H1 (cell line): ENCODE measurements at regions not wholly inside any gene's neighbourhood (a gene's known extent, or its start where the extent isn't known, plus 50 kb on each side); places are given as distances from the start of the nearest gene placed in this dataset.

Experiments used
- CTCF ChIA-PET: fragments of 300-600 bp; sonication (Branson Sonifier 250); formaldehyde crosslinking; loops from one replicate; lab custom pipeline; 2021; ENCODE audit not compliant: partially characterized antibody; lab: Charles Lee
- POLR2A ChIA-PET: fragments of 300-600 bp; sonication (Branson Sonifier 250); formaldehyde crosslinking; loops from one replicate; lab custom pipeline; 2021; ENCODE audit warnings: inconsistent platforms; ENCODE audit not compliant: partially characterized antibody; lab: Charles Lee
- DNase-seq, 2 experiments: peaks; one replicate each; pipeline versions ENCODE4 v3.0.0 to v3.0.0-alpha.2; 2010 to 2022; ENCODE audit warnings: low spot score in 2 of 2, low read depth in 1 of 2, mixed read lengths in 1 of 2
- FAIRE-seq: peaks from 2 replicates; lab custom pipeline; 2011; peaks lifted over from hg19 to GRCh38; lab: Jason Lieb, UNC
- H2AFZ ChIP-seq: 2 replicates; pipeline ENCODE4 v1.8.1; 2012; ENCODE audit warnings: low read length, inconsistent platforms
- H2AK5ac ChIP-seq: 2 replicates; pipeline ENCODE4 v1.6.1; 2013; ENCODE audit warnings: low read depth, low read length
- H2BK120ac ChIP-seq: replicated peaks from 2 replicates; pipeline ENCODE3; 2013; ENCODE audit warnings: low read depth, low read length, inconsistent platforms
- H2BK12ac ChIP-seq: 2 replicates; pipeline ENCODE4 v1.6.1; 2013; ENCODE audit warnings: low read depth, low read length
- H2BK15ac ChIP-seq: 2 replicates; pipeline ENCODE4 v1.6.1; 2013; ENCODE audit warnings: low read length
- H2BK20ac ChIP-seq: 2 replicates; pipeline ENCODE4 v1.6.1; 2013; ENCODE audit warnings: low read length
- H2BK5ac ChIP-seq: 2 replicates; pipeline ENCODE4 v1.6.1; 2013; ENCODE audit warnings: low read depth, low read length
- H3K14ac ChIP-seq: 2 replicates; pipeline ENCODE4 v1.6.1; 2013; ENCODE audit warnings: inconsistent platforms; ENCODE audit not compliant: insufficient read length
- H3K18ac ChIP-seq: 2 replicates; pipeline ENCODE4 v1.6.1; 2013; ENCODE audit warnings: low read length; ENCODE audit errors: extremely low read depth
- H3K23ac ChIP-seq: 2 replicates; pipeline ENCODE4 v1.6.1; 2013; ENCODE audit warnings: inconsistent platforms; ENCODE audit not compliant: insufficient read length
- H3K23me2 ChIP-seq: 2 replicates; pipeline ENCODE4 v1.6.1; 2013; ENCODE audit warnings: low read depth, low read length
- H3K27ac ChIP-seq: 2 replicates; pipeline ENCODE4 v1.6.1; 2011; ENCODE audit warnings: low read depth, low read length, inconsistent platforms
- H3K27me3 ChIP-seq, 4 experiments: replicated peaks in 1 of 4; 1 replicate in 1 of 4; 2 replicates in 3 of 4; pipeline versions ENCODE4 v1.6.1 to v1.8.1; 2011 to 2013; ENCODE audit warnings: low read length in 3 of 4, mild to moderate bottlenecking in 3 of 4, inconsistent platforms in 2 of 4, mixed read lengths in 2 of 4, moderate library complexity in 1 of 4; ENCODE audit not compliant: control insufficient read depth in 3 of 4, insufficient read depth in 3 of 4; ENCODE audit errors: extremely low read depth in 1 of 4
- H3K36me3 ChIP-seq, 4 experiments: 2 replicates each; pipeline versions ENCODE4 v1.6.1 to v1.8.1; 2011 to 2013; ENCODE audit warnings: mild to moderate bottlenecking in 4 of 4, low read length in 3 of 4, moderate library complexity in 2 of 4, control low read depth in 1 of 4, inconsistent platforms in 1 of 4; ENCODE audit not compliant: insufficient read depth in 4 of 4, control insufficient read depth in 2 of 4
- H3K4ac ChIP-seq: replicated peaks from 2 replicates; pipeline ENCODE3; 2013; ENCODE audit warnings: low read length, low read depth, mixed read lengths, inconsistent platforms; ENCODE audit not compliant: insufficient read length
- H3K4me1 ChIP-seq, 4 experiments: replicated peaks in 1 of 4; 1 replicate in 1 of 4; 2 replicates in 3 of 4; pipeline versions ENCODE4 v1.6.1 to v1.8.1; 2011 to 2013; ENCODE audit warnings: low read length in 3 of 4, inconsistent platforms in 2 of 4, mixed read lengths in 1 of 4; ENCODE audit not compliant: insufficient read depth in 4 of 4, control insufficient read depth in 3 of 4
- H3K4me2 ChIP-seq, 2 experiments: 2 replicates each; pipeline versions ENCODE4 v1.6.1 to v1.8.1; 2011 to 2013; ENCODE audit warnings: low read depth in 2 of 2, low read length in 2 of 2, control low read depth in 1 of 2, inconsistent platforms in 1 of 2, mild to moderate bottlenecking in 1 of 2; ENCODE audit not compliant: insufficient read depth in 1 of 2
- H3K4me3 ChIP-seq, 4 experiments: fragments of 200-600, 300-600 bp in 1 of 4; sonication (generic), shearing (Covaris generic), sonication (Bioruptor Twin) in 1 of 4; 2 replicates each; pipeline versions ENCODE4 v1.5.1 to v1.8.1; 2011 to 2016; ENCODE audit warnings: low read length in 4 of 4, low read depth in 3 of 4, control low read depth in 2 of 4, inconsistent platforms in 2 of 4, mild to moderate bottlenecking in 2 of 4, mixed read lengths in 1 of 4, moderate library complexity in 1 of 4; ENCODE audit not compliant: insufficient read depth in 2 of 4; ENCODE audit errors: extremely low read depth in 1 of 4
- H3K56ac ChIP-seq: replicated peaks from 2 replicates; pipeline ENCODE3; 2013; ENCODE audit warnings: low read depth, mild to moderate bottlenecking, mixed read lengths, low read length, inconsistent platforms; ENCODE audit not compliant: insufficient read length
- H3K79me1 ChIP-seq: 2 replicates; pipeline ENCODE4 v1.6.1; 2013; ENCODE audit warnings: low read depth, low read length, control low read depth
- H3K79me2 ChIP-seq, 2 experiments: 2 replicates each; pipeline versions ENCODE4 v1.6.1 to v1.8.1; 2012 to 2013; ENCODE audit warnings: low read length in 2 of 2, mild to moderate bottlenecking in 2 of 2, inconsistent platforms in 1 of 2; ENCODE audit not compliant: insufficient read depth in 2 of 2, control insufficient read depth in 1 of 2
- H3K9ac ChIP-seq, 4 experiments: replicated peaks in 1 of 4; 1 replicate in 1 of 4; 2 replicates in 3 of 4; pipeline versions ENCODE4 v1.6.1 to v1.8.1; 2011 to 2013; ENCODE audit warnings: low read depth in 3 of 4, low read length in 3 of 4, control low read depth in 2 of 4, mild to moderate bottlenecking in 2 of 4, moderate library complexity in 2 of 4, inconsistent platforms in 1 of 4; ENCODE audit errors: extremely low read depth in 1 of 4
- H3K9me3 ChIP-seq, 2 experiments: 2 replicates each; pipeline versions ENCODE4 v1.6.1 to v1.8.1; 2012 to 2013; ENCODE audit warnings: mild to moderate bottlenecking in 2 of 2, moderate library complexity in 2 of 2, control low read depth in 1 of 2, inconsistent platforms in 1 of 2, low read depth in 1 of 2, low read length in 1 of 2, mixed read lengths in 1 of 2; ENCODE audit not compliant: insufficient read depth in 2 of 2
- H4K20me1 ChIP-seq, 2 experiments: replicated peaks in 1 of 2; 2 replicates each; pipeline versions ENCODE3 to v1.8.1; 2011 to 2013; ENCODE audit warnings: inconsistent platforms in 2 of 2, low read length in 2 of 2, mild to moderate bottlenecking in 1 of 2; ENCODE audit not compliant: insufficient read depth in 2 of 2, control insufficient read depth in 1 of 2
- H4K5ac ChIP-seq: 2 replicates; pipeline ENCODE4 v1.6.1; 2013; ENCODE audit warnings: low read length, low read depth, mixed read lengths, inconsistent platforms; ENCODE audit not compliant: insufficient read length
- H4K8ac ChIP-seq: 2 replicates; pipeline ENCODE4 v1.8.0; 2013; ENCODE audit warnings: mild to moderate bottlenecking, moderate library complexity, low read length, inconsistent platforms; ENCODE audit not compliant: insufficient read depth; ENCODE audit errors: extremely low read depth
- H4K91ac ChIP-seq: replicated peaks from 2 replicates; pipeline ENCODE3; 2013; ENCODE audit warnings: low read length, mixed read lengths, inconsistent platforms; ENCODE audit not compliant: insufficient read length
- BACH1 ChIP-seq: IDR thresholded peaks from 2 replicates; pipeline ENCODE4 v1.6.1; 2012; ENCODE audit warnings: low read length, improper control_type of control experiment
- CTCF ChIP-seq, 3 experiments: IDR thresholded peaks; 1 replicate in 2 of 3; 2 replicates in 1 of 3; pipeline versions ENCODE4 v1.5.1 to v1.6.1; 2011; ENCODE audit warnings: low read length in 3 of 3, mild to moderate bottlenecking in 3 of 3, inconsistent platforms in 2 of 3, low read depth in 1 of 3, moderate library complexity in 1 of 3; ENCODE audit not compliant: insufficient read depth in 1 of 3; ENCODE audit errors: control extremely low read depth in 1 of 3
- HDAC2 ChIP-seq, 2 experiments: fragments of 300-600 bp in 1 of 2; sonication (generic) in 1 of 2; IDR thresholded peaks; 2 replicates each; pipeline ENCODE4 v1.6.1; 2011 to 2012; ENCODE audit warnings: low read depth in 2 of 2, low read length in 2 of 2, mild to moderate bottlenecking in 2 of 2, moderate library complexity in 2 of 2, borderline replicate concordance in 1 of 2, inconsistent platforms in 1 of 2
- KDM1A ChIP-seq: fragments of 200-600, 300-600 bp; sonication (generic); IDR thresholded peaks from 2 replicates; pipeline ENCODE4 v1.7.1; 2016; ENCODE audit warnings: mild to moderate bottlenecking, low read length, borderline replicate concordance
- NRF1 ChIP-seq: IDR thresholded peaks from 2 replicates; pipeline ENCODE4 v1.6.1; 2011; ENCODE audit warnings: mild to moderate bottlenecking, low read depth, low read length, improper control_type of control experiment
- RAD21 ChIP-seq, 2 experiments: IDR thresholded peaks in 1 of 2; conservative IDR thresholded peaks in 1 of 2; 2 replicates each; pipeline ENCODE4 v1.6.1; 2011; ENCODE audit warnings: low read depth in 2 of 2, low read length in 2 of 2, improper control_type of control experiment in 1 of 2, inconsistent platforms in 1 of 2, mild to moderate bottlenecking in 1 of 2, moderate library complexity in 1 of 2
- RBBP5 ChIP-seq: IDR thresholded peaks from 2 replicates; pipeline ENCODE4 v1.7.1; 2012; ENCODE audit warnings: low read depth, mild to moderate bottlenecking, inconsistent platforms, low read length, moderate library complexity, borderline replicate concordance
- SP1 ChIP-seq: IDR thresholded peaks from 2 replicates; pipeline ENCODE4 v1.6.1; 2011; ENCODE audit warnings: low read depth, low read length
- TAF1 ChIP-seq: IDR thresholded peaks from 2 replicates; pipeline ENCODE4 v1.6.1; 2011; ENCODE audit warnings: mild to moderate bottlenecking, low read depth, low read length
- ZNF274 ChIP-seq: IDR thresholded peaks from 2 replicates; pipeline ENCODE4 v1.7.0; 2012; ENCODE audit warnings: low read length, borderline replicate concordance; ENCODE audit errors: extremely low read depth
- WGBS, 2 experiments: shearing (Covaris generic) in 1 of 2; methylation state at CpG; one replicate each; pipeline versions ENCODE4 v1.1.6 to v1.1.7; 2013 to 2015; ENCODE audit warnings: low lambda C conversion rate in 2 of 2, mixed read lengths in 2 of 2, inconsistent platforms in 1 of 2, low coverage in 1 of 2, missing lambda C conversion rate in 1 of 2; ENCODE audit not compliant: insufficient replicate concordance in 2 of 2, insufficient coverage in 1 of 2, insufficient read length in 1 of 2; ENCODE audit errors: extremely low coverage in 1 of 2, missing lambda C conversion rate in 1 of 2; 5-methylcytosine and 5-hydroxymethylcytosine counted together

- peak; percentile 13 for FAIRE-seq
- H2AK5ac ChIP-seq: no peak overlapping the region
- no peak for TF ChIP-seq BACH1
- no peak for TF ChIP-seq TAF1
- TF ChIP-seq SP1: no peak
- no peak for TF ChIP-seq KDM1A
- no peak for TF ChIP-seq ZNF274
- TF ChIP-seq NRF1: no peak
- no peak for TF ChIP-seq HDAC2 (IDR thresholded peaks at IDR 0.05; ENCODE audit: borderline replicate concordance in 1 of 2, low read depth in 2 of 2, low read length in 2 of 2)
- no peak for TF ChIP-seq RBBP5
- peak; percentile 43 to 65 (median 62) for TF ChIP-seq CTCF (IDR thresholded peaks at IDR 0.05; ENCODE audit: control extremely low read depth in 1 of 3, insufficient read depth in 1 of 3, low read depth in 1 of 3, low read length in 3 of 3)
- peak; percentile 49 to 51 for TF ChIP-seq RAD21 (IDR thresholded peaks at IDR 0.05 in 1 of 2, conservative IDR thresholded peaks at IDR 0.05 in 1 of 2; ENCODE audit: low read depth in 2 of 2, low read length in 2 of 2)
Observed at GRCh38 chr11:128643661-128644317, 50.1 kb upstream of the FLI1 start.

More at GRCh38 chr11:128643661-128644317, 50.1 kb upstream of the FLI1 start:
- Histone ChIP-seq H2AFZ (0 out of 2 replicates have a peak overlapping the region, but pooled peaks have one; percentile 36), H3K56ac (no peak overlapping the region), H3K9me3 (no peaks in the 10 kb centered on the region), H2BK12ac (no peak overlapping the region), H4K5ac (no peak overlapping the region), H4K20me1 (no peaks in the 10 kb centered on the region), H2BK20ac (no peak overlapping the region), H3K79me1 (no peaks in the 10 kb centered on the region), H4K91ac (no peak overlapping the region), H3K14ac (no peak overlapping the region), H3K4me2 (no peak overlapping the region), H3K4ac (no peak overlapping the region), H3K18ac (no peak overlapping the region), H3K4me3 (no peak overlapping the region), H3K4me1 (no peaks in the 10 kb centered on the region), H3K9ac (no peak overlapping the region), H2BK15ac (no peak overlapping the region), H3K23me2 (no peaks in the 10 kb centered on the region), H3K36me3 (no peaks in the 10 kb centered on the region), H3K23ac (no peak overlapping the region), H3K27me3 (no peaks in the 10 kb centered on the region), H2BK5ac (no peak overlapping the region), H2BK120ac (no peak overlapping the region), H3K27ac (no peak overlapping the region), H4K8ac (no peak overlapping the region), H3K79me2 (no peaks in the 10 kb centered on the region)
- DNase-seq: no peak
- ChIA-PET POLR2A (no interaction called here), CTCF (interaction anchor here (0.6 to 5.3 kb wide), 12 partner anchors 10 to 486 kb away, joined by 3 to 43 read pairs (median 6); no protein-coding TSS in a partner anchor)
- WGBS, 2 experiments: 75% methylated on average over 12 of the region's 12 CpGs; no CpG with 5 or more reads in 1 of the 2 experiments
